ENCODE measurements at regions not wholly inside any gene's neighbourhood (a gene's known extent, or its start where the extent isn't known, plus 50 kb on each side); places are given as distances from the start of the nearest gene placed in this dataset.
A peak's percentile ranks its signal among the peaks of the same experiment; 100 is the strongest.

- DNase-seq: no peak
Measured at GRCh38 chr15:94691169-94691568, 459.8 kb downstream of the MCTP2 start.

DNA sequence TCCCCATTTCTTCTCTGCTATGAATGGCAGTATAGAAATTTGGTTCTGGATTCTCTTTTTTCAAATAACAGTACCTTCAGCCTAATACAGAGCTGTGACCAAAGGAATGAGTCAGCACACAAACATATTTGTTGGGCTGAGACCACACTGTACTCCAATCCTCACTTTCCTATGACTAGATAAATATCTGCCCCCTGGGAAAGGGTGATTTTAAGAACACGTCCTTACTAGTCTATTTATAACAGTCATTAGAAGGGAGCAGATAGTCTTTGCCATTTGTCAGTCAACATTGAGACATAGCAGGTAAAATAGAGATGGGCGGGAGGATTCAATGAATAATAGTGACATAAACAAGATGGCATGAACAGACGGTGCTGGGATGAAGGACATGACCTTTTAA lies 461.3 kb downstream of the MCTP2 start:
- no peak for DNase-seq

DNA sequence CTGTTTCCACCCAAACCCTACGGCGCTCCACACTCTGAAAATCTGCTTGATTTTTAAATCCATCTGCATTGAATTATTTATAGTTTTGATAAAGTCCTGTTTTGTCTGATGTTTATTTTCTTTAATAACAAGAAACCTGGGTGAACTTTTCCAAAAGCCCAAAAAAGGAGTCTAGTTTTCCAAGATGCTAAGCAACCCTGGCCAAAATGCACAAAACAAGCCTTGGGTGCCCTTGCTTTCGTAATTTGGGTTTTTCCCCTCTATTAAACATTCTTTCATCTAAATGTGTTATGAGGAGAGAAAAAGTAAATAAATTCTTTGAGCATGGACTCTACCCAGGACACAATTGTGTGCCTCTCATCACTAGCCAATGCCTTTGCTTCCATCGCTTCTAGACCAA lies 468.9 kb downstream of the MCTP2 start:
- no peak for DNase-seq

GRCh38 chr15:94701281-94701985 lies 470.1 kb downstream of the MCTP2 start:
- no peak for DNase-seq

- DNase-seq: no peak
Measured at GRCh38 chr15:94703596-94703995, 472.2 kb downstream of the MCTP2 start.

- DNase-seq: no peak
Measured at GRCh38 chr15:94704421-94704820, 473.1 kb downstream of the MCTP2 start.

DNA sequence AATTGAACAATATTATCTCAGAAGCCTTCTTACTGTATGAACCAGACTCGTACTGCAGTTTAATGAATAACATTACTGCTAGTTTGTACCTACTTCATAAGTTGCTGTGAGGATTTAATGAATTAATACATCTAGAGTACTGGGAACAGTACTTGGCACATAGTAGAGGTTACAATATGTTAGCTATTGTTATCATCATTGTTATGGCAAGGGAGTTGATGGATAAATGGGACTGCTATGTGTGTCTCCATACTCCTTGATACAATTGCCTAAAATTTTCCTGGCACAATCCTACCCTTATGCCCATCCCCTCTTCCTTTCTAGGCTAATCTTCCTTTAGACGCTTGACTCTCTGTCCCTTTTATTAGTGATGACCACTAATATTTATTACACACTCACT lies 473.6 kb downstream of the MCTP2 start:
- no peak for DNase-seq

GRCh38 chr15:94709319-94709718 lies 478.0 kb downstream of the MCTP2 start:
- no peak for DNase-seq

DNA sequence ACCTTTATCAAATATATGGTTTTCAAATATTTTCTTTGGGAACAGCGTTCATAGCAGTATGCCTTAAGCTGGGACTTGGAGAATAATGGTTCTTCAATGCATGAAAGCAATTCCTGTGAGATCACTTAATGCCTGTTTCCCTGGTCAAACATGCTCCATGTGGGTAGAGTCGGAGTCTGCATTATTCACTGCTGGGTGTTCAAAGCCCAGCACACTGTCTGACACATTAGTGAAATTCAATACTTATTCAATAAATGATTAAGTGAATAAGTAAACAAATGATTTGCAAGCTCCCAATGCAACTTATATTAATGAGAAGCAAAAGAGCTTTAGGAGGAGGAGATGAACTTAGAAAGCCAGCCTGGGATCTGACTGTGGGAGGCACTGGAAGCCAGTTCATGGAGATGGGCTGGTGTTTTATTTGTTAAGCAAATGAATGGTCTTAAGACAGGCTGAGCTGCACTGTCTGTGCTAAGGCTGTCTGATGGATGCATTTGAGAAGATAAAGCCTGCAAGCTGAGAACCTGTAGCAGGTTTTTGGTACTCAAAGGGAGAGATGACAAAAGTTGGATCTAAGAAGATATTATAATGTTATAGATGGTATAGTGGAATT lies 490.8 kb downstream of the MCTP2 start:
- DNase-seq: no peak

DNA sequence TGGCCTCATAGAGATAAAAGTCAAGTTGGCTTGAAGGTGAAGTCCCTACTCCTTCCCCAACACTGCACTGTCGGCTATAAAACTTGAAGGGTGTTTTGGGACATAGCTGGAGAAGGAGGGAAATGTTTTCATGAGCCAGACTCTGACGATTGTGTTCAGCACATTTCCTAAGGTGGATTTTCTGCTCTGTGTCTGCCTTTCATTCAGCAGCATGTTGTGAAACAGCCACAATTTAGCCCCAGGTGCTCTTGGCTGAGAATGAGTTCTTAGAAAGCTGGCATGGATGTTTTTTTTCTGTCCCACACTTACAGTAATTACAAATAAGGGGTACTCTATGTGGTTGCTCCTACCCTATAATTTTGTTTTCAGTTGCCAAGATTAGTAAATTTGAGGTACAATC lies 492.4 kb downstream of the MCTP2 start:
- no peak for DNase-seq

DNA sequence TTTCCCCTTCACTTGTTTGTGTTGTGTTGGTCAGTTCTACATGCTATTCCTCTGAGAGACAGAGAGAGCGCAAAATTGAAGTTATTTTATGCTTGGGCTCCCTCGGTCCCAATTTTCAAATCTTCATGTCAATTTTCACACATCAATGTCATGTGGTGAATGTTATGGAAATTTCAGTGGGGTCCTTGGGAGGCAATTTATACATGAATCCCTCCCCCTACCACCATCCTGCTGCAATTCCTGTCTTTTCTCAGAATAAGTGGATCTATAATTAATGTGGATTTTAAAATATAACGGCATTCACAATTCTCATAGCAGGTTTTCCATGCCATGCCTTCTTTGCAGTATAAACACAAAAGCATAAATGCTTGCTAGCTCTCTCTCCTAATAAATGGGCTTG lies 499.9 kb downstream of the MCTP2 start:
- no peak for DNase-seq

GRCh38 chr15:94734460-94734859 lies 503.1 kb downstream of the MCTP2 start:
- DNase-seq: no peak

GRCh38 chr15:94736236-94736635 lies 504.9 kb downstream of the MCTP2 start:
- no peak for DNase-seq

GRCh38 chr15:94739639-94740038 lies 508.3 kb downstream of the MCTP2 start:
- no peak for DNase-seq

GRCh38 chr15:94740469-94740868 lies 509.1 kb downstream of the MCTP2 start:
- DNase-seq: no peak

- DNase-seq: no peak
Measured at GRCh38 chr15:94743668-94744067, 512.3 kb downstream of the MCTP2 start.

DNA sequence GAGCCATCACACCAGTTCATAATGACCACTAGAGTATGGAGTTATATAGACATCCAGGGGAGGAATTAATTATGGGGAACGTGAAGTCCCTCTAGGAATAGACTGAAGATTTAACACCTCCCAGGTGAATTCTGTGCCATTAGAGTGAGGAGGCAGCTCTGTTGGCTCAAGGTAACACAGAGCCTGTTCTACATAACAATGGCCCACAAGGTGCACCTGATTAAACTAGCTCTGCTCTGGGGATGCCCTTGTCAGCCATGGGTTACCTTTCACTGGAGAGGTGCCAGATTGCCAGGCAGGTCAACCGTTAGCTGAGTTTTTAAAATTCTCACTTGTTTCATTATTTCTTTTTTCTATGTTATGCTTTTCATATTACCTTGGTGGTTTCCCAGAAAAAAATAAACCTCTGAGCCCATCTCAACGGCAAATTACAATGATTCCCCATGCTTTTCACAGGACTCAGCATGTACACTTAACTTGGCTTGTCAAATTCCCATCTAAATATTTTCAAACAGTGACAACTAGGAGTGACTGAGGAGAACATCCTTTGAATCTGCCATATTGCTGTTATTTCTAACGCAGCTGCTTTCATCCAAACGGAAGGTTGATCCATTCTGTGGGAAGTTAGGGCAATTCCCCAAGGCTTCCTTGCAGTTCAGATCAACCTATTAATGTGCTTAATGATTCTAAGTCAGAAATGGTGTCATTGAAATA lies 512.9 kb downstream of the MCTP2 start:
- DNase-seq: no peak

- DNase-seq: no peak
Measured at GRCh38 chr15:94745371-94745770, 514.0 kb downstream of the MCTP2 start.

DNA sequence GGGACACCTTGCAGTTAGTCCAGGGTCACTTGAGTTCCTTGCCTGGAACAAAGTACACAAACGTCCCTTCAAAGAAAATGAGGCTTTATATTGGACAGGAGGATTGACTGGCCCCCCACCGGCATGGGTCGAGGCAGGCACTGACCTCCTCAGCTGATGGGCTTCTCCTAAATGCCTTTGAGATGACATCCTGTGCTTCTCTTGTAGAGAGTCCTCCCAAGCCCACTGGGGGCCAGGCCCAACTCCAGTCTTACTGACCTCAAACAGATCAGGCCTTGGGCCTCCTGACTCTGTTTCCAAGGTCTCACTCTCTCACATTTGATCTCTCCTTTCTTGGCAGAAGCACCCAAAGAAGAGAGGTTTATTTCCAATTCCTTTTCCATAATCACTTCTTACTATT lies 516.1 kb downstream of the MCTP2 start:
- DNase-seq: no peak

GRCh38 chr15:94749811-94750617 lies 518.7 kb downstream of the MCTP2 start:
- no peak for DNase-seq

DNA sequence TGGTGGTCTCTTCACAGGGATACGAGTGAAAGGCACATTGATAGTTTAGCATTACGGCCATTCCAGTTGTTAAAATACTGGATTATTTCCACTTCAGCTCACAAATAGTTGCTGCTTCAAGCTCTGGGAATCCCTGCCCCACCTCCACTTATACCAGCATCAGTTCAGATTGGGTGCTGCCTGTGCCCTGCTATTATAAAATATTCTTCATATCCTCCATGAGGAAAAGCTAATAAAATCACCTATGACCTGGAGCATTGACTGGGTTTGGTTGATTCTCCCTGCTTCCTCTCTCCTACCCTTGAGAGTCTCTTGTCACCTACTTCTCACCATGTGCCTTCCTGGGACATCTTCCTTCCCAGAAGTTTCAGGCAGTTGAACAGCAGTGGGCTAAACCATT lies 529.0 kb downstream of the MCTP2 start:
- DNase-seq: no peak

GRCh38 chr15:94761574-94761973 lies 530.2 kb downstream of the MCTP2 start:
- peak; percentile 24 for DNase-seq

DNA sequence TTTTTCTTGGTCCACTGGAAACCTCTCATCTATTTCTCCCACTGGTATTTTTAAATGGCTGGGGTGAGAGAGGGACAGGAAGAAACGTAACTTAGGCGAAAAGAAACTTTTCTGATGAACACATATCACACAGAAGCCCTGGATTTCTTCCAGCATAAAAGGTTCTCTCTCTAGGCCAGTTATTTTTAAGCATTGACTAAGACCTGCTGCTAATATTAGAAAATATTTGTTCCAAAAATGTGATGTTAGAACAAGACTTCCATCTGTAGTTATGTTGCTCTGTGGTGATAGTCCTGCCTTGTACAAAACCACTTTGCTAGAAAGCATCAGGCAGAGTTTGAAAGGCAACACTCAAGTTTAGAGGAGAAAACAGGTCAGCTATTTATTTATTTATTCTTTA lies 537.7 kb downstream of the MCTP2 start:
- no peak for DNase-seq

- no peak for DNase-seq
Measured at GRCh38 chr15:94770199-94770598, 538.8 kb downstream of the MCTP2 start.
